Stimulated activated CD4-positive, alpha-beta T cell treated with anti-CD3 and anti-CD28 coated beads, Interleukin-15, amount 100 ng/mL, for 48 hours (primary cell): ENCODE measurements at regions not wholly inside any gene's neighbourhood (a gene's known extent, or its start where the extent isn't known, plus 50 kb on each side); places are given as distances from the start of the nearest gene placed in this dataset.

Experiments
- DNase-seq, 2 donors: peaks; one replicate each; pipeline ENCODE4 v3.0.0-alpha.2; 2020; ENCODE audit warnings: low read depth in 2 of 2

- DNase-seq: no peak
Measured at GRCh38 chr10:78815702-78816334, 252.9 kb upstream of the ZMIZ1 start.

- DNase-seq: no peak
Measured at GRCh38 chr10:78817361-78817760, 251.4 kb upstream of the ZMIZ1 start.

DNA sequence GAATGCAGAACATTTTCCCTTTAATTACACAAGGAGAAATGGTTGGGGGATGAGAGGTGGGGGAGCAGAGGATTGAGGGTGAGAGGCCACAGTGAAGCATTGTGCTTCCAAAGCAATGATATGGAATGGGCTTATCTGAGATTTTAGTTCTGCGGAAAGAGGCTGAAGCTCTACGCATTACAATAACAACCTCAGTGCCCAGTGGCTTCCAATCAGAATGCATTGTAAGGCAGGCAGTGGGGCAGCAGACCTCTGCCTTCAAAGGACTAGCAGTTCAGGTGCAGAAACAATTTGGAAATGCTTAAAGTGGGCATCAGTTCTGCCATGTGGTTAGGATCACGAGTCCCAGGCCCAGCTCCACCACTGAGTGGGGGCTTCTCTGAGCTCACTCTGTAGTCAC is 251.0 kb upstream of the ZMIZ1 start:
- no peak for DNase-seq

GRCh38 chr10:78819361-78820006 is 249.3 kb upstream of the ZMIZ1 start:
- DNase-seq: no peak

- no peak for DNase-seq
Measured at GRCh38 chr10:78820007-78820362, 248.8 kb upstream of the ZMIZ1 start.

DNA sequence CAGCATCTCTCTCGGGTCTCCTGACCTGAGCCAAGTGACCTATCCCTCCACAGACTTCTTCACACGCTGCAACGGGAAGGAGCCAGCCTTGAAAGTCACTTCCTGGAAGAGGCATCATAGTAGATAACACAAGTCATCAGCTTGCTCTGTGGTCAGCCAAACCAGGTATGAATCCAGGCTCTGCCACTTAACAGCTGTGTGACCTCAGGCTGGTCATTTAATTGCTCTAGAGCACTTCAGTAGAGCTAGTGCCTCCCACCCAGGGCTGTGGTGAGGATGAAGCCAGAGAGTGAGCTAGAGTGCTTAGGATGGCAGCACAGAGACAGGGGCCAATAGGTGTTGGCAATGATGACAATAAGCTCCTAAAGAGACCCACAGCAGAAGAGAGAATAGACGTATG is 247.7 kb upstream of the ZMIZ1 start:
- no peak for DNase-seq

DNA sequence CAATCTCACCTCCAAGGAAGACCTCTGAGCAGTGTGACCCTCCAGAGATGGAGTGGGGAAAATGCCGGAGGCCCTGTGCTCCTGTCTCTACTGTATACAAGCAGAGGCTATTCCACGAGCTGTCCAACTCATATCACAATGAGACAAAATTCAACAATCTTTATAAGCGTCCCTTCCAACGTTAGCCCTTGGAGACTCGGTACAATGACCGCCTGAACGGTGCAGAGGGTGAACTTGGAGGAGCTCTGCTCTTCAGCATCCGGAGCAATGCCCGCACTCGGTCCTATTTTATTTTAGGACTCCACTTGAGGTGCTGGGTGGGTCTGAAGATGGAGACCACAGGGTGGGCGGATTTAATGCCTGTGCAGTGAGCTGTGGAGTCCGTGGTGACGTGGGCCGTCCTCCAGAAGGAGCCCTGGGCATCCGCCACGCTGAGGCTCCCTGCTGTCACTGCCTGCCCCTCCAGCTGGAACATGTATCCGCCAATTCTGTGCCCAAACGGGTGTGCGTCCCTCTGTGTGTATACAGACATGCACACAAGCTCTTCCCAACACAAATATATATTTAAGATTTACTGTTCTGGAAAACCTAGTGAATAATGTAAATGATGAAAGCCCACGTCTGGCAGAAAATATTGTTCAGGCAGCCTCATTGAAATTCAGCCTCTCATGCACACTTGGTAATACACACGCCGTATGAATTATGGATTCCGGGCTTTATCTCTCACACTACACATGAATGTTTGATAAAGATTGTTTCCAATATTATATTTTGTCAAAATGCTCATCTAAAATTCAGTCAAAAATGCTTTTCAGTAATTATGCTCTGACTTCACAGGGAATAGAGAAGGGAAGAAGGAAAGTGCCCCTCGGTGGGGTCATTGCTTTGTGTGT is 239.9 kb upstream of the ZMIZ1 start:
- DNase-seq: no peak

- DNase-seq: no peak
Measured at GRCh38 chr10:78829565-78829964, 239.2 kb upstream of the ZMIZ1 start.

GRCh38 chr10:78830062-78830975 is 238.4 kb upstream of the ZMIZ1 start:
- no peak for DNase-seq

- DNase-seq: no peak
Measured at GRCh38 chr10:78830976-78831375, 237.8 kb upstream of the ZMIZ1 start.

DNA sequence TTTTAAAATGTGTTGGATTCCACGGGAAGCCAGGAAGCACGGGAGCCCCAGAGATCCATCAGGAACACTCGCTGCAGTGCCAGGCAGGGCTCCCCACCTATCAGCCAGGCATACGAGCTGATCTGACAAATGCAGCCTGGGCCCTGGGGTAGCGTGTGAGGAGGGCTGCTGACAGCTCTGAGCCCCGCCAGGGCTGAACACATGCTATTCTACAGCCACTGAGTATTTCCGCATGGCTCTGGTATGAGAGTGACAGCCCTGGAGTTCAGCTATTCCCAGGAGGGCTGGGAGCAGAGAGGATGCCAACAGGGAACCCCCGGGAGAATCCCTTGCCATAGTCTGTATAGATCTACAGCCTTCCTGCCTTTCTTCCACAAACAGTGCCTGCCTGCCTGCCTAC is 237.3 kb upstream of the ZMIZ1 start:
- DNase-seq: no peak

GRCh38 chr10:78832281-78832680 is 236.5 kb upstream of the ZMIZ1 start:
- no peak for DNase-seq

DNA sequence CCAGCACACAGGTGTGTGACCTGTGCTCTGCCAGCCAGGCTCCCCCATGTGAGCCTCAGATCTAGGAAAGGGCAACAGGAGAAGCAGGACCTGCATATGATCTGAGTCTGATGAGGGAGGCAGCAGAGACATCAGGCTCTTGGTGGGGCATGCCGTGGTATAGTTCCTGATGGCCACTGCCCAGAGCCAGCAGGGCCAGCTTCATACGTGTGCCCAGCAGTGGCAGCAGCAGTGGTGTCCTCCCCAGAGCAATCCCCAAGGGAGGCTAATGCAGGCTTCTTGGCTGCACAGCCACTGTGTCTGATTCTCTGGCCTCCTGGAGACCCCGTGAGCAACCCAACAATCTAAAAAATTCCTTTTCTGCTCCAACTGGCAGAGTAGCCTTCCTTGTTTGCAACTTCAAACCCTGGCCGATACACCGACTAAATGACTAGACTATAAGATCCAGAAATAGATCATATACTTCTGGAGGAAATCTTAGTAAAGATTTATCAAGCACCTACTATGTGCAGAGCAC is 230.6 kb upstream of the ZMIZ1 start:
- DNase-seq: no peak

DNA sequence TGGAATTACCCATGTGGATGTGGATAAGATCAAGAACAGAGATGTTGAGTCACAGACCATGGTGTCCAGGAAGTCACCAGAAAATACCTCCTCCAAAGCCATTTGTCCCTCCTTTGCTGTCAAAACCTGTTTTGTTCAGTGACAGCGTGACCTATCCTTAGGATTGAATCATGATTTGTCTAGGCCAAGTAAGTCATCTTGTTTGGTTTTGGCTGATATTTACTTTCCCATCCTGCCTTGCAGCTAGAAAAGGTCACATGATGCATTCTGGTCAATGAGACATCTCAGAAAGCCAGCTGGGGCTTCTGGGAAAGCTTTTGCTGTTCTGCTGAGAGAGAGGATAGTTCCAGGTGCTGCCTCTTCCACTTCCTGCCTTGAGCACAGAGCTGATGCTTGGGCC is 225.3 kb upstream of the ZMIZ1 start:
- no peak for DNase-seq

DNA sequence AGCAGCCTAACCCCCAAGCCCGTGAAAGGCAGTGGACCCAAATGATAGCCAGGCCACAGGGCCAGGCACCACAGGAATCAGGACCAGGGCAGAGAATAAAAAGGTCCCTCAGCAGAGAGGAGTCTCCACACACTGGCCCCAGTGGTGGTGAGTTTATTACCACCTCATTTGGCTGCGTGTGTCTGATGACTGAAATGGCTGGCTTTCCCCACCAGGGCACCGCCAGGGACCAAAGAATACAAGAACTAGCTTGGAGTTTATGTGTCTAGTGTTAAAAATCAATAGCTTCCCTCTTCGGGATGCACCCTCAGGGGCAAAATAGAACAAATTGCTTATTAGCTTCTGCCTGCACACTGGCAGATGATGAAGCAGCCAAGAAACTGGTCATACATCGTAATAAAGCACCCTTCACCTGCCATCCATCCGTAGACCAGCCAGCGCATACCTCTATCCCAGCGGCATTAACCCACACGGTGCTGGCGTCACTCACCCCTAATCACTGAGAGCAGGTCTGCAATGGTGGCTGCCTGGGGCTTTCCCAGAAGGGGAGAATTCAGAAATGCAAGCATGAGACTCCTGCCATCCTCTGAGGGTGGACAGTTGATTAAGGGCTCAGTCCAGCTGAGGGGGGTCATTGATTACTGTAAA is 223.7 kb upstream of the ZMIZ1 start:
- DNase-seq: no peak

GRCh38 chr10:78846071-78846470 is 222.7 kb upstream of the ZMIZ1 start:
- no peak for DNase-seq

DNA sequence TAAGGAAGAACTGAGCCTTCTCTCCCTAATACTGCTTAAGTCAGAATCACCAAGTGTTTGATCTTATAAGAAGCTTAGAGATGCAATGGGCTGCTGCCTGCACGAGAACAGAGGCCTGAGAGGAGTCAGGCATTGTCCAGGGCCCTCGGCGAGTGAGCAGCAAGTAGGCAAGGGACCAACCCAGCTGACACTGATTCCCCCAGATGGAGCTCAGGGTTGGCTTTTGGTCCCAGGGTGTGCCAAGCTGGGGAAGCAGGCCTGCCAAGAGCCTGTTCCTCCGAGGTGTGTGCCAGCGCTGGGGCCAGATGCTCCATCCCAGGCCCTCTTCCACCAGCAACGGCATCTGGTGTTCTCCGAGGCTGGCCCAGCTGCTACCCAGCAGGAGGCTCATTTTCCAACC is 222.0 kb upstream of the ZMIZ1 start:
- no peak for DNase-seq

- DNase-seq: no peak
Measured at GRCh38 chr10:78847485-78847884, 221.3 kb upstream of the ZMIZ1 start.

GRCh38 chr10:78849115-78849514 is 219.7 kb upstream of the ZMIZ1 start:
- no peak for DNase-seq

DNA sequence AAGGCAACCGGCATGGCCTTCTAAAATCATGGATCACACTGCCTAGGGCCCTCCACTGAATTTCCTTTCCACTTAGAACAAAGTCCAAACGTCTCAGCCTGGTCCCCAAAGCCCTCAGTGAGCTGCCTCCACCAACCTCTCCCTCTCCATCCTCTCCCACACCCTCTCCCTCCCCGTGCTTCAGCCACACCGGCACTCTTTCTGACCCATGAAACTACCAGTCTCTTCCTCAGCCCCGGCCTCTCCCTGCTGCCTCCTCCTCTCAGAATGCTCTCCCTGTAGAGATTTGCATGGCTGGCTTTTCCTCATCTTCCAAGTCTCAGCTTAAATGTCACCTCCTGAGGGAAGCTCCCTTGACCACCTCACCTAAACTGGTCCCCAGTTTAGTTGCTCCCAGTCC is 219.0 kb upstream of the ZMIZ1 start:
- no peak for DNase-seq
